GM10266 (cell line): ENCODE measurements at regions not wholly inside any gene's neighbourhood (a gene's known extent, or its start where the extent isn't known, plus 50 kb on each side); places are given as distances from the start of the nearest gene placed in this dataset.

Source experiments
- DNase-seq: peaks from one replicate; pipeline ENCODE4 v3.0.0; 2012; ENCODE audit errors: extremely low spot score
- TF ChIP-seq, protein P1 (sequence below): IDR thresholded peaks from 2 replicates; pipeline ENCODE4 v1.5.1; 2012; ENCODE audit warnings: mild to moderate bottlenecking, low read depth; ENCODE audit not compliant: control insufficient read depth, insufficient read depth; ENCODE audit errors: missing control alignments

DNA sequence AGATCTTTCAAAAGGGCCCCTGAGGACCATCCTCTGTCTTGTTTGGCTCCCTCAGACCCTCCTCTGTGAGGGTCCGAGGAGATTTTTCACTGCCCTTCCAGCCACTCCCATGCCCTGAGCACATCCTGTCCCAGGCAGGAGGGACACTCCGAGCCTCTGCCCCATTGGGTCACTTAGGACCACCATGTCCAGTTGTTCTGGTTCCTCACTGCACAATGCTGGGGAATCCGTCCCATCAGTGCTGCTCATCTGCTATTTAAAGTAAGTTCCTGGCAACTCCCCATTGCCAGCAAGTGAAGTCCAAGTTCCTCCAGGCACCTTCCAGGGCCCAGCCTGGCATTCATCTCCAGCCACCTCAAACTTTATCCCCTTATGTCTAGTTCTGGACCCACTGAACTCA lies 117.5 kb upstream of the GRIK3 start:
- no peak for DNase-seq
- TF ChIP-seq, protein P1, sequence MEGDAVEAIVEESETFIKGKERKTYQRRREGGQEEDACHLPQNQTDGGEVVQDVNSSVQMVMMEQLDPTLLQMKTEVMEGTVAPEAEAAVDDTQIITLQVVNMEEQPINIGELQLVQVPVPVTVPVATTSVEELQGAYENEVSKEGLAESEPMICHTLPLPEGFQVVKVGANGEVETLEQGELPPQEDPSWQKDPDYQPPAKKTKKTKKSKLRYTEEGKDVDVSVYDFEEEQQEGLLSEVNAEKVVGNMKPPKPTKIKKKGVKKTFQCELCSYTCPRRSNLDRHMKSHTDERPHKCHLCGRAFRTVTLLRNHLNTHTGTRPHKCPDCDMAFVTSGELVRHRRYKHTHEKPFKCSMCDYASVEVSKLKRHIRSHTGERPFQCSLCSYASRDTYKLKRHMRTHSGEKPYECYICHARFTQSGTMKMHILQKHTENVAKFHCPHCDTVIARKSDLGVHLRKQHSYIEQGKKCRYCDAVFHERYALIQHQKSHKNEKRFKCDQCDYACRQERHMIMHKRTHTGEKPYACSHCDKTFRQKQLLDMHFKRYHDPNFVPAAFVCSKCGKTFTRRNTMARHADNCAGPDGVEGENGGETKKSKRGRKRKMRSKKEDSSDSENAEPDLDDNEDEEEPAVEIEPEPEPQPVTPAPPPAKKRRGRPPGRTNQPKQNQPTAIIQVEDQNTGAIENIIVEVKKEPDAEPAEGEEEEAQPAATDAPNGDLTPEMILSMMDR = no peak

DNA sequence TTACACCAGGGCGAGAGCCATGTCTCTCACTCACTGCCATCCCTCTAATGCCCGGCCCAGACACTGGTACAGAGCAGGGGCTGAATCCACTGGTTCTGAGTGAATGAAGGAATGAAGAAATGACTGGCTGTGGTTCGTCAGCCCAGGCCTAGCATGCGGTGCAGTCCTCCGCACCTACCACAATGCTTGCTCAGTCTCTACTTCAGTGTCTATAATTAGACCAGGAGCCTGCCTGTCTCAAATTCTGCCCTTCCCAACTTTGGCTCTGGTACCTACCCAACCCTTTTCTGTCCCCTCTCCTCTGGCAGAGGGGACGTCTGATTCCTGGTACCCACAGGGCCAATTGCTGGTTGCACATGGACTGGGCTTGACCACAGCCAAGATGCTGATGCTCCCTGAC lies 118.2 kb upstream of the GRIK3 start:
- DNase-seq = no peak
- TF ChIP-seq, protein P1 = no peak

DNA sequence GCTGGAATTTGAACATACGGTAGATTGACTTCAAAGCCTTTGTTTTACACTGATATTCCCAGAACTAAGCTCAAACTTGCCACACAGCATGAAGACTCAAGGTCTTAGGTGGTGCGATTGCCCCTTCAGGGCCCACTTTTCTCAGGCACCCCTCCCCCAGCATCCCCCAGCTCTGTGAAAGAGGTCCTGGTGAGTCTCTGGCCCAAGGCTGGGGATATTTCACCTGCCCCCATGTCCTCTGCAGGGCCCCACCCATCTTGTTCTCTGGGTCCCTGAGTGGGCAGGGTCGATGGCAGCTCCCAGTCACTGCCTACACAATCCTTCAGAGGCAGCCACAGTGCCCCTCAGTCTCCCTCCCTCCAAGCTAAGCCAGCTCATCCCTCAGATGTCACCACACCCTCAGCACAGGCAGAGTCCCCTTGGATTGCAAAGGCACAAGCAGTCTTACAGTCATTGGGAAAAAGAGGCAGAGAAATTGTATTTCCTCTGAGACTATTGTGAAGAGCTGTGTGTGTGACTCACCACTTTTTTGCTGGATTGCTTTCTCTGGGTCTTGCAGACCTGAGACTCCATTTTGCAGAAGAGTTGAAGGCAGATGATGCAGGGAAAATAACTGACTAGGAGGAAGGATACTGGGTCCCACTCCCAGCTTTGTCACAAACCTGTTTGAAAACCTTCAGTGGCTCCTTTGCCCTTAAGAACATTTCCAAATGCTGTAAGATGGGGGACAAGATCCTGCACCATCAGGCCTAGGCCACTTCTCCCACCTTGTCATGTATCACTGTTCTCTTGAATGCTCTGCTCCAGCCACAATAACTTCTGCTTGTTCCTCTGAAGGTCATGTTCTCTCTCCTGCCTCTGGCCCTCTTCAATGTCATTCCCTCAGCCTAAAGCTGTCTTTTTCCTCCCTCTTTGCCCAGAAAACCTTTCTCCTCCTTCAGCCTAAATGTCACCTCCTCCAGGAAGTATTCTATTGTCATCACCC lies 119.1 kb upstream of the GRIK3 start:
- no peak for DNase-seq
- TF ChIP-seq, protein P1 = no peak

DNA sequence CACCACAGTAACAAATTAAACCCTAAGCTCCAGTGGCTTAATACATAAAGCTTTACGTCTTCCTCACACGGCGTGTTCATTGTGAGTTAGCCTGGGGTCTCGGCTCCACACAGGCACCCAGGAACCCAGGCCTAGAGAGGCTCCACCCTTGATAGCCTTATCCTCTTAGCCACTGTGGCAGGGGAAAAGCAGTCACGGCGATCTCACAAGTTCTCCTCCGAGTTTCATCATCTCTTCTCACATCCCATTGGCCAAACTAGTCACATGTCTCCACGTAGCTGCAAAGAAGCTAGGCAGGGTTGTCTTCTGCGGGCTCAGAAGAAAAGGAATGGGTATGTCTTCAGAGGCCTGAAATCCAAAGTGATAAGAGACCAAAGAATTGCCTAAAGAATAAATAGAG lies 122.3 kb upstream of the GRIK3 start:
- TF ChIP-seq, protein P1 = no peak
- no peak for DNase-seq

DNA sequence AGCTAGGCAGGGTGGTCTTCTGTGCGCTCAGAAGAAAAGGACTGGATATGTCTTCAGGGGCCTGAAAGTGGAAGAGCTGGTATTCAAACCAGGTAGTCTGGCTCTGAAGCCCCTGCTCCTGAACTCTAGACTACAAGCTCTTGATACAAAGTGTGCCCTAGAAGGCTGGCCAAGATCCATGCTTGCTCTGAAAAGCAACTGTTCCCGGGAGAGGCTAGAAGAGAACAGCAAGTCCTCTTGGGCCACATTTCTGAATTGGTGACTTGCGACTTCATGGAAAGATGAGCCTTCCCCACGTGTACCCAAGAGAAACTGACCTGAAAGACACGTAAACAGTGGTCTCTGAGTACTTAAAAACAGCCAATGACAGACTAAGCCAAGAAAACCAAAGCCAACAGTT lies 123.3 kb upstream of the GRIK3 start:
- no peak for DNase-seq
- TF ChIP-seq, protein P1 = no peak

DNA sequence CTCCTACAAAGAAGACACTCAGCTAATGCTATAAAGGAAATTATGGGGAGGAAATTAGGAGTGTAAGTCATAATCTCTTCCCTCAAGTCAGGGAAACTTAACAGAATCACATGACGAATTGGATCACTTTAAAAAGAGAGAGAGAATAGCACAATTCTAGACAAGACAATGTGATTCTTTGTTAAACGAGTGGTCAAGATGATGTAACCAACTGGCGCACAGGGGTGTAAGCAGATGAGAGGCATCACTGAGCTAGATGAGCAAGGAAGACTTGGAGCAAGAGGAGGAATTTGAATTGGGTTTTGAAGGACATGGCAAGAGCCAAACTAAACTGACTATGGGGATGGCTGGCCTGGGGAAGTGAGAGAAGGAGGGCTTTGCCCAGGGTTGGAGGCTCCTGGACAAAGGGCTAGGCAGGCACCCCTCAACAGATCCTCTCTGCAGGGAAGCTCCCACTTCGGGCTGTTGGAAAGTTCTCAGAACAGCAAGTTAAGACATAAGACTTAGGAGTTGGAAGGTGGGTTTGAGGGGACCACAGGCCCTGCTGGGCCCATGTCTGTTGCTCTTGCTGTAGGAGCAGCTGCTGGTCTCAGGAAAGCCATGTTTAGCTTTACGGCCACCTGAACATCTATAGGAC lies 123.9 kb upstream of the GRIK3 start:
- TF ChIP-seq, protein P1 = no peak
- DNase-seq = no peak

DNA sequence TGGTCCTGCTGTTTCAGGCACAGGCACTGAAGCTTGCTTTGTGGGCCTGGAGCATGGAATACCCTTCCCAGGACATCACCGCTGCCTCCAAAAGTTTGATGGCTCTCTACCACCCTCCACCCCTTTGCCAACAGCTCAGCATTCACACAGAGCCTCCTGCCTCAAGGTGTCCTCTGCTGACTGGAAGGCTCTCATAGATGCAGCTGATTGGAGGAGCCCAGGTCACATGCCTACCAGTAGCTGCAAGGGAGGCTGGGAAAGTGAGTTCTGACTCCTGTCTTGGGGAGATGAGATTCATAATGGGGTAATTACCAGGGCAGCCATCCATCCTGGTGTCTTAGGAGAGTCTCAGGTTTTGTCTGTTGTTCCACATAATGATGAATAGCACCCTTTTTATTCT lies 124.8 kb upstream of the GRIK3 start:
- TF ChIP-seq, protein P1 = no peak
- no peak for DNase-seq
